ENCODE measurements at regions not wholly inside any gene's neighbourhood (a gene's known extent, or its start where the extent isn't known, plus 50 kb on each side); places are given as distances from the start of the nearest gene placed in this dataset.

- intact Hi-C loops (cut with micrococcal nuclease), result no loop called here
- H3K27me3 Mint-ChIP-seq, result peaks cover 4% of the 10 kb centered on the region
These were observed 288.6 kb downstream of the ELAVL2 start for GRCh38 chr9:23537192-23538066.

GRCh38 chr9:23538067-23538402 is 288.0 kb downstream of the ELAVL2 start:
- Mint-ChIP-seq H3K36me3 (ENCODE audit: low read depth) (no peaks in the 10 kb centered on the region), H3K9me3 (no peaks in the 10 kb centered on the region), H3K27ac (no peak overlapping the region), H3K27me3 (peaks cover 4% of the 10 kb centered on the region), H3K4me3 (no peak overlapping the region), H3K4me1 (no peaks in the 10 kb centered on the region)
- no peak for DNase-seq
- intact Hi-C loops (cut with micrococcal nuclease), result no loop called here

More at GRCh38 chr9:23537192-23538066, 288.6 kb downstream of the ELAVL2 start:
- no peaks in the 10 kb centered on the region for H3K36me3 Mint-ChIP-seq (ENCODE audit: low read depth)
- H3K9me3 Mint-ChIP-seq, result no peaks in the 10 kb centered on the region
- DNase-seq, result no peak
- no peak overlapping the region for H3K27ac Mint-ChIP-seq
- no peak overlapping the region for H3K4me3 Mint-ChIP-seq
- H3K4me1 Mint-ChIP-seq, result no peaks in the 10 kb centered on the region

- intact Hi-C loops (cut with micrococcal nuclease), result no loop called here
- H3K4me1 Mint-ChIP-seq, result no peaks in the 10 kb centered on the region
- H3K36me3 Mint-ChIP-seq (ENCODE audit: low read depth), result no peaks in the 10 kb centered on the region
- H3K9me3 Mint-ChIP-seq, result no peaks in the 10 kb centered on the region
- no peak overlapping the region for H3K27ac Mint-ChIP-seq
- no peak overlapping the region for H3K4me3 Mint-ChIP-seq
- DNase-seq, result no peak
- H3K27me3 Mint-ChIP-seq, result peaks cover 4% of the 10 kb centered on the region
These were observed 287.5 kb downstream of the ELAVL2 start for GRCh38 chr9:23538461-23539003.

- H3K27me3 Mint-ChIP-seq, result peaks cover 4% of the 10 kb centered on the region
- intact Hi-C loops (cut with micrococcal nuclease), result no loop called here
- DNase-seq, result no peak
- H3K9me3 Mint-ChIP-seq, result no peaks in the 10 kb centered on the region
- no peaks in the 10 kb centered on the region for H3K4me1 Mint-ChIP-seq
- no peaks in the 10 kb centered on the region for H3K36me3 Mint-ChIP-seq (ENCODE audit: low read depth)
- no peak overlapping the region for H3K4me3 Mint-ChIP-seq
- no peak overlapping the region for H3K27ac Mint-ChIP-seq
These were observed 286.7 kb downstream of the ELAVL2 start for GRCh38 chr9:23539311-23539710.

GRCh38 chr9:23541976-23542375 is 284.1 kb downstream of the ELAVL2 start:
- no peak overlapping the region for H3K27ac Mint-ChIP-seq
- peaks cover 6% of the 10 kb centered on the region for H3K9me3 Mint-ChIP-seq

GRCh38 chr9:23542438-23542837 is 283.6 kb downstream of the ELAVL2 start:
- no peak for DNase-seq
- H3K27me3 Mint-ChIP-seq, result peaks cover 1% of the 10 kb centered on the region
- H3K27ac Mint-ChIP-seq, result no peak overlapping the region
- peaks cover 6% of the 10 kb centered on the region for H3K9me3 Mint-ChIP-seq
- H3K4me1 Mint-ChIP-seq, result no peaks in the 10 kb centered on the region
- H3K36me3 Mint-ChIP-seq (ENCODE audit: low read depth), result no peaks in the 10 kb centered on the region
- H3K4me3 Mint-ChIP-seq, result no peak overlapping the region
- intact Hi-C loops (cut with micrococcal nuclease), result no loop called here

More at GRCh38 chr9:23541976-23542375, 284.1 kb downstream of the ELAVL2 start:
- Mint-ChIP-seq H3K4me3 (no peak overlapping the region), H3K27me3 (peaks cover 4% of the 10 kb centered on the region), H3K4me1 (no peaks in the 10 kb centered on the region), H3K36me3 (ENCODE audit: low read depth) (no peaks in the 10 kb centered on the region)
- DNase-seq, result no peak
- intact Hi-C loops (cut with micrococcal nuclease), result no loop called here

- DNase-seq, result no peak
- H3K4me3 Mint-ChIP-seq, result no peak overlapping the region
- intact Hi-C loops (cut with micrococcal nuclease), result no loop called here
- no peak overlapping the region for H3K27ac Mint-ChIP-seq
- H3K27me3 Mint-ChIP-seq, result no peaks in the 10 kb centered on the region
- no peaks in the 10 kb centered on the region for H3K36me3 Mint-ChIP-seq (ENCODE audit: low read depth)
- H3K4me1 Mint-ChIP-seq, result no peaks in the 10 kb centered on the region
- H3K9me3 Mint-ChIP-seq, result peaks cover 6% of the 10 kb centered on the region
These were observed 283.1 kb downstream of the ELAVL2 start for GRCh38 chr9:23542927-23543326.

GRCh38 chr9:23543419-23543818 is 282.6 kb downstream of the ELAVL2 start:
- no peak overlapping the region for H3K27ac Mint-ChIP-seq
- intact Hi-C loops (cut with micrococcal nuclease), result no loop called here
- H3K9me3 Mint-ChIP-seq, result peaks cover 6% of the 10 kb centered on the region
- no peak for DNase-seq
- no peaks in the 10 kb centered on the region for H3K36me3 Mint-ChIP-seq (ENCODE audit: low read depth)
- no peaks in the 10 kb centered on the region for H3K4me1 Mint-ChIP-seq
- H3K4me3 Mint-ChIP-seq, result no peak overlapping the region
- no peaks in the 10 kb centered on the region for H3K27me3 Mint-ChIP-seq

GRCh38 chr9:23545728-23546127 is 280.3 kb downstream of the ELAVL2 start:
- no peaks in the 10 kb centered on the region for H3K36me3 Mint-ChIP-seq (ENCODE audit: low read depth)

GRCh38 chr9:23551311-23551721 is 274.7 kb downstream of the ELAVL2 start:
- Mint-ChIP-seq H3K9me3 (peaks cover 3% of the 10 kb centered on the region), H3K36me3 (ENCODE audit: low read depth) (no peaks in the 10 kb centered on the region), H3K27ac (no peak overlapping the region), H3K4me3 (no peak overlapping the region), H3K27me3 (no peaks in the 10 kb centered on the region), H3K4me1 (no peaks in the 10 kb centered on the region)
- intact Hi-C loops (cut with micrococcal nuclease), result no loop called here
- DNase-seq, result no peak

More at GRCh38 chr9:23545728-23546127, 280.3 kb downstream of the ELAVL2 start:
- no peak overlapping the region for H3K4me3 Mint-ChIP-seq
- no peaks in the 10 kb centered on the region for H3K4me1 Mint-ChIP-seq
- intact Hi-C loops (cut with micrococcal nuclease), result no loop called here
- H3K27me3 Mint-ChIP-seq, result no peaks in the 10 kb centered on the region
- peaks cover 6% of the 10 kb centered on the region for H3K9me3 Mint-ChIP-seq
- H3K27ac Mint-ChIP-seq, result no peak overlapping the region
- DNase-seq, result no peak

GRCh38 chr9:23551929-23552707 is 273.9 kb downstream of the ELAVL2 start:
- intact Hi-C loops (cut with micrococcal nuclease), result no loop called here
- Mint-ChIP-seq H3K36me3 (ENCODE audit: low read depth) (no peaks in the 10 kb centered on the region), H3K4me1 (no peaks in the 10 kb centered on the region), H3K27me3 (no peaks in the 10 kb centered on the region), H3K4me3 (no peak overlapping the region), H3K27ac (no peak overlapping the region), H3K9me3 (peaks cover 3% of the 10 kb centered on the region)
- DNase-seq, result no peak

GRCh38 chr9:23552876-23553601 is 273.0 kb downstream of the ELAVL2 start:
- no peak for DNase-seq
- Mint-ChIP-seq H3K36me3 (ENCODE audit: low read depth) (no peaks in the 10 kb centered on the region), H3K27me3 (no peaks in the 10 kb centered on the region), H3K4me3 (no peak overlapping the region), H3K27ac (no peak overlapping the region), H3K4me1 (no peaks in the 10 kb centered on the region), H3K9me3 (peaks cover 4% of the 10 kb centered on the region)
- intact Hi-C loops (cut with micrococcal nuclease), result no loop called here

- intact Hi-C loops (cut with micrococcal nuclease), result no loop called here
- Mint-ChIP-seq H3K27me3 (no peaks in the 10 kb centered on the region), H3K36me3 (ENCODE audit: low read depth) (no peaks in the 10 kb centered on the region), H3K27ac (no peak overlapping the region), H3K4me1 (no peaks in the 10 kb centered on the region), H3K4me3 (no peak overlapping the region), H3K9me3 (peaks cover 4% of the 10 kb centered on the region)
- DNase-seq, result no peak
These were observed 271.4 kb downstream of the ELAVL2 start for GRCh38 chr9:23554686-23555085.
